ENCODE measurements at regions not wholly inside any gene's neighbourhood (a gene's known extent, or its start where the extent isn't known, plus 50 kb on each side); places are given as distances from the start of the nearest gene placed in this dataset.

- no peaks in the 10 kb centered on the region for H3K27me3 ChIP-seq (replicated peaks in 1 of 2; ENCODE audit: control insufficient read depth in 2 of 2, insufficient read depth in 2 of 2, low read length in 1 of 2)
- no peaks in the 10 kb centered on the region; the same call in 1 of the 2 replicates for H3K79me2 ChIP-seq (ENCODE audit: control insufficient read depth, insufficient read depth, low read length)
- no peaks in the 10 kb centered on the region for H3K36me3 ChIP-seq (ENCODE audit: control insufficient read depth in 2 of 2, insufficient read depth in 2 of 2, low read length in 1 of 2)
- in situ Hi-C loops (cut with MboI) (loop anchor here (5.0 kb wide), 2 partner anchors 65 to 95 kb away; partner anchors contain the start of gene TNFAIP3), intact Hi-C loops (cut with micrococcal nuclease; ENCODE audit: unreplicated experiment) (loop anchor here (5.0 kb wide), 1 partner anchor 140 kb away; no protein-coding TSS in a partner anchor)
- peaks cover 2% of the 10 kb centered on the region; the same call in 2 of the 3 replicates for H3K9me3 ChIP-seq (replicated peaks; ENCODE audit: control insufficient read depth, insufficient read depth, low read length)
- H3K4me2 ChIP-seq (ENCODE audit: control insufficient read depth, insufficient read depth), result no peak overlapping the region
- H2AFZ ChIP-seq (ENCODE audit: control insufficient read depth, low read depth, low read length), result no peak overlapping the region
- ATAC-seq (no peak), DNase-seq (ENCODE audit: low read depth, low spot score) (no peak), FAIRE-seq (no peak)
- H3K4me3 ChIP-seq, result no peak overlapping the region
- no TSS peak for BruUV-seq (replicated peaks)
- H4K20me1 ChIP-seq (ENCODE audit: control insufficient read depth, insufficient read depth), result no peaks in the 10 kb centered on the region
- RAD21 ChIA-PET (ENCODE audit: unreplicated experiment), result interaction anchor here (0.8 to 2.6 kb wide), 4 partner anchors 8 to 95 kb away, joined by 3 to 11 read pairs (median 5); partner anchors contain the start of gene TNFAIP3
- H3K4me1 ChIP-seq (ENCODE audit: control insufficient read depth, insufficient read depth, low read length), result peaks cover 19% of the 10 kb centered on the region
- CTCF ChIA-PET, result interaction anchor here (1.5 to 5.4 kb wide), 3 partner anchors 9 to 94 kb away, joined by 7 to 149 read pairs (median 49); partner anchors contain the start of gene TNFAIP3
- SMC1A ChIA-PET (ENCODE audit: uncharacterized antibody, unreplicated experiment), result interaction anchor here (1.0 to 16.0 kb wide), 10 partner anchors 8 to 98 kb away, joined by 3 to 314 read pairs (median 9); partner anchors contain the start of gene TNFAIP3
- WGBS (ENCODE audit: insufficient coverage, insufficient replicate concordance, low lambda C conversion rate, missing lambda C conversion rate), result 98% methylated on average over 8 of the region's 8 CpGs
- H3K27ac ChIP-seq (ENCODE audit: control insufficient read depth, insufficient read depth), result no peak overlapping the region
- no peak for TF ChIP-seq IKZF1 (conservative IDR thresholded peaks at IDR 0.05)
- TF ChIP-seq YBX1 (IDR thresholded peaks at IDR 0.05), result no peak
- TF ChIP-seq KAT2A (conservative IDR thresholded peaks at IDR 0.05; ENCODE audit: control insufficient read depth, low read depth, low read length), result no peak
- no peak for TF ChIP-seq CBX5 (IDR thresholded peaks at IDR 0.05; ENCODE audit: low read depth)
- no peak for TF ChIP-seq PAX8 (IDR thresholded peaks at IDR 0.05)
- TF ChIP-seq POU2F2 (IDR thresholded peaks at IDR 0.05; ENCODE audit: borderline replicate concordance, low read depth, low read length), result no peak
- no peak for TF ChIP-seq RFX5 (IDR thresholded peaks at IDR 0.05; ENCODE audit: low read depth, low read length)
- no peak for TF ChIP-seq CHD2 (IDR thresholded peaks at IDR 0.05; ENCODE audit: borderline replicate concordance, low read depth, low read length)
- no peak for TF ChIP-seq MTA3 (IDR thresholded peaks at IDR 0.05; ENCODE audit: borderline replicate concordance, low read length)
- no peak for TF ChIP-seq SIN3A (IDR thresholded peaks at IDR 0.05; ENCODE audit: low read depth, low read length)
- TF ChIP-seq EZH2 (IDR thresholded peaks at IDR 0.05; ENCODE audit: borderline replicate concordance, control insufficient read depth, low read depth, low read length), result no peak
- no peak for TF ChIP-seq RUNX3 (IDR thresholded peaks at IDR 0.05; ENCODE audit: low read length)
- no peak for TF ChIP-seq CHD1 (IDR thresholded peaks at IDR 0.05; ENCODE audit: low read depth, low read length)
- no peak for TF ChIP-seq ASH2L (IDR thresholded peaks at IDR 0.05; ENCODE audit: borderline replicate concordance, low read depth)
- no peak for TF ChIP-seq ETV6 (conservative IDR thresholded peaks at IDR 0.05 in 1 of 2, IDR thresholded peaks at IDR 0.05 in 1 of 2; ENCODE audit: borderline replicate concordance in 1 of 2, low read depth in 1 of 2)
- no peak for TF ChIP-seq CEBPB (IDR thresholded peaks at IDR 0.05; ENCODE audit: borderline replicate concordance in 1 of 2, low read depth in 2 of 2, low read length in 2 of 2)
- no peak for TF ChIP-seq HDGF (IDR thresholded peaks at IDR 0.05)
- no peak for TF ChIP-seq FOXM1 (IDR thresholded peaks at IDR 0.05; ENCODE audit: low read depth, low read length)
- POLR2A ChIA-PET, result interaction anchor here (1.5 to 7.4 kb wide), 2 partner anchors 10 to 12 kb away, joined by 5 to 35 read pairs; no protein-coding TSS in a partner anchor
- H3K9ac ChIP-seq (ENCODE audit: control insufficient read depth, insufficient read depth, low read length), result no peak overlapping the region
These were observed 64.5 kb upstream of the TNFAIP3 start for GRCh38 chr6:137802408-137803182.
